ENCODE measurements at regions not wholly inside any gene's neighbourhood (a gene's known extent, or its start where the extent isn't known, plus 50 kb on each side); places are given as distances from the start of the nearest gene placed in this dataset.
"Not testable (repeated sequence)": the region's sequence is repeated elsewhere in the genome, so short reads cannot be mapped to it uniquely, and the experiment has no call there.

DNA sequence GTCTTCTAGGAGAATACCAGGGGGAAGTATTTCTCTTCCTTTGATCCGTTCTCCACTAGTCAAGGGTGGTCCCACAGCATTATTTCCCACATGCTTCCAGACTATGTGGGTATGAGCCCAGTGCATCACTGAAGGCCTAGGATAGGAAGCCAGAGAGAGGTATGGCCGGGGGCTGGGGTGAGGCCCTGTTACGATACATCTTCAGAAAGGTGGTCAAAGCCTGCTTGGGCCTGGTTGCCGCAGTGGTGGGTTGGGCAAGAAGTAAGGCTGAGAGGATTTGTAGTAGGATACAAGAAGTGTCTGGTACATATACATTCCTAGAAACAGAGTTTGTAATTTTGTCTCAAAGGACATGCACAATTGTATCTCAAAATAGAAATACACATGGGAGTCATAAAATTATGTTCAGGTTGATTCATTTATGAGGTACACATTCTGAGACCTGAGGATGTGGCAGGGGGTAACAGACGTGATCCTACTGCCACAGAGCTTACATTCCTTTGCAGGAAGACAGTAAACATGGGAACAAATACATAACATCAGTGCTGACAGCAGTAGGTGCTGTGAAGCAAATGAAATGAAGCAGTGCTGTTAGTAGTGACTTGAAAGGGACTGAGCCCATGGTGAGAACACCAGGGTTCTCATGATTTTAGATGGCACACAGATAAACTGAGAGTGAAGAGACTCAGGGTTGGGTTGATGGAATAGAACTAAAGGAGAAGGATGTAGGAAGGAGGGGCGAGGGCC, 50.6 kb upstream of the FABP2 start:
- H3K27me3 ChIP-seq (ENCODE audit: control insufficient read depth in 2 of 2, insufficient read depth in 1 of 2, low read length in 1 of 2); DNase-seq (ENCODE audit: low read depth in 6 of 9, low spot score in 9 of 9); H3K4me3 ChIP-seq (ENCODE audit: low read length in 2 of 2); H3K36me3 ChIP-seq (ENCODE audit: control insufficient read depth in 2 of 2, insufficient read depth in 2 of 2, low read length in 1 of 2); H3K27ac ChIP-seq (ENCODE audit: low read depth in 1 of 2, low read length in 1 of 2); H3K9me3 ChIP-seq (ENCODE audit: control insufficient read depth in 2 of 2, insufficient read depth in 1 of 2, low read length in 1 of 2): not testable (repeated sequence)
- WGBS = 96% methylated on average over 5 of the region's 6 CpGs
- H3K4me1 ChIP-seq (ENCODE audit: control insufficient read depth in 2 of 2, insufficient read depth in 2 of 2, low read length in 2 of 2) = peaks cover 0 to 12% of the 10 kb centered on the region in 2 donors

All from thymus (tissue), 11 donors.